Hematopoietic multipotent progenitor cell treated with erythropoietin and hydrocortisone succinate and interleukin-3 and kit ligand, for 4 days (in vitro differentiated cells): ENCODE measurements at regions not wholly inside any gene's neighbourhood (a gene's known extent, or its start where the extent isn't known, plus 50 kb on each side); places are given as distances from the start of the nearest gene placed in this dataset.

ENCODE experiments used
- DNase-seq: peaks from one replicate; pipeline ENCODE4 v3.0.0-alpha.2; 2015

DNA sequence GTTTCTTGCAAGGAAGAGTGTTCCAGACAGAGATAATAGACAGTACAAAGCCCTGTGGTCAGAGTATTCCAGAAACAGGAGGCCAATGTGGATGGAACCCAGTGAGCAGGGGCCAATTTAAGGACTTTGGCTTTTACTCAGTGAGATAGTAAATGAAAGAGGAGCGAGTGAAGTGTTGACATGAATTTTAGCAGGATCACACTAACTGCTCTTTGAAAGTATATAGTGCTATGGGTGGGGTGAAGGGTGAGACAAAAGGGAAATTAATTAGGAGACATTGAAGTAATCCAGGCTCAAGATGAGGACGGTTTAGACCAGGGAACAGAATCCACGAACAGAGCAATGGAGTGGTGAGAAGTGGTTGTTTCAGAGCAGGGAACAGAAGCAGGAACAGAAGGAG, 62.2 kb upstream of the TES start:
- no peak for DNase-seq

GRCh38 chr7:116148626-116149025, 61.7 kb upstream of the TES start:
- DNase-seq: no peak

- DNase-seq: no peak
These were observed 59.8 kb upstream of the TES start for GRCh38 chr7:116150588-116150987.

DNA sequence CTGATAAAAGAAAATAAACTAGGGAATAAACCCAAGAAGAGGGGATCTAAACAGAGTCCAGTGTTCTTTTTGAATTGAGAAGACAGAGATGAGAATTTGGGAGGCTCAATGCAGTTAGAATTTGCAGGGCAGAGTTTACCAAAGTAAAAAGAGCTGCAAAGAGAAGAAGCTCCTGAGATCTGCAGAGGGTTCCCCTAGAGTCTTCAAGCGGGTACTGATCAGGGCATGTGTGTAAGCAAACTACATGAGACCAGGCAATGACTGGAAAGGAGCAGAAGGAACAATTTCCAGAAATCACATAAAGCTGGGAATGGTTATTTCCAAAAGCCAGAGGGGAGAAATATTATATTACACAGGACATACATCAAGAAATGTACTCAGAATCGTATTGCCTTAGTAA, 58.1 kb upstream of the TES start:
- no peak for DNase-seq

DNA sequence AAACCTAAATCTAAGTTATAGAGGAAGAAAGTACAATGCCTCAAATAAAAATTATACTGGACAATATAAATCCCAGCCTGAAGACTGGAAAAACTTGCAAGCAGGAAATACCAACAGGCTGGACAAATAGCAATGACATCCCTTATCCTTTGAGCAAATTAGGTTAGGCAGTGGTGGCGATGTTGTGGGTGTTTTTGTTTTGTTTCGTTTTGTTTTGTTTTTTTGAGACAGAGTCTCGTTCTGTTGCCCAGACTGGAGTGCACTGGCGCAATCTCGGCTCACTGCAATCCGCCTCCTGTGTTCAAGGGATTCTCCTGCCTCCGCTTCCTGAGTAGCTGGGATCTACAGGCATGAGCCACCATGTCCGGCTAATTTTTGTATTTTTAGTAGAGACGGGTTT, 57.3 kb upstream of the TES start:
- no peak for DNase-seq

GRCh38 chr7:116159711-116160110, 50.6 kb upstream of the TES start:
- peak; percentile 41 for DNase-seq
